Neural progenitor cell (in vitro differentiated cells): ENCODE measurements at regions not wholly inside any gene's neighbourhood (a gene's known extent, or its start where the extent isn't known, plus 50 kb on each side); places are given as distances from the start of the nearest gene placed in this dataset.

ENCODE experiments used
- CTCF ChIP-seq: fragments of 200-600 bp; sonication (generic); IDR thresholded peaks from 2 replicates; pipeline ENCODE4 v1.5.1; 2017; ENCODE audit warnings: antibody characterized with exemption, mild to moderate bottlenecking
- EZH2 ChIP-seq: fragments of 200-600 bp; sonication (generic); IDR thresholded peaks from 2 replicates; pipeline ENCODE4 v1.6.1; 2017; ENCODE audit warnings: antibody characterized with exemption, mild to moderate bottlenecking, moderate library complexity

- TF ChIP-seq CTCF (no peak), EZH2 (no peak)
Observed at GRCh38 chr4:127120441-127121090, 512.2 kb upstream of the INTU start.
